ENCODE measurements at regions not wholly inside any gene's neighbourhood (a gene's known extent, or its start where the extent isn't known, plus 50 kb on each side); places are given as distances from the start of the nearest gene placed in this dataset.
A peak's percentile ranks its signal among the peaks of the same experiment; 100 is the strongest.

DNA sequence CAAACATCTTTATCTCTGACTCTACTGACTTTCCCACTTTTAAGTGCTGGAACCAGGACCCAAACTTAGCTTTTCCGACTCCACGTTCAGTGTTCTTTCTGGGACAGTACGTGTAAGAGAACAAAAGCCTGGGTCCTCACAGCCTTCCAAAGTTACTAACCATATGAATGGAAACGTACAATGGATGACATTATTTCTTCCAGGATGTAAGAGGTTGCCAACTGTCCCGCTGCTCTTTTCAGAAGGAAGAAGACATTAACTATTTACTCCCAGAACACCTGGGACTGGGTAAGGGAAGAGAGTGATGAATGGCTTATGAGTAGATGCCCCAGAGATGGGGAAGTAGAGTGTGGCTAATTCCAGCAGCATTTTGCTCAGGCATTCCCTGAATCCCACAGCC, 114.7 kb downstream of the TRAPPC11 start (continued):
- TF ChIP-seq, protein P1, sequence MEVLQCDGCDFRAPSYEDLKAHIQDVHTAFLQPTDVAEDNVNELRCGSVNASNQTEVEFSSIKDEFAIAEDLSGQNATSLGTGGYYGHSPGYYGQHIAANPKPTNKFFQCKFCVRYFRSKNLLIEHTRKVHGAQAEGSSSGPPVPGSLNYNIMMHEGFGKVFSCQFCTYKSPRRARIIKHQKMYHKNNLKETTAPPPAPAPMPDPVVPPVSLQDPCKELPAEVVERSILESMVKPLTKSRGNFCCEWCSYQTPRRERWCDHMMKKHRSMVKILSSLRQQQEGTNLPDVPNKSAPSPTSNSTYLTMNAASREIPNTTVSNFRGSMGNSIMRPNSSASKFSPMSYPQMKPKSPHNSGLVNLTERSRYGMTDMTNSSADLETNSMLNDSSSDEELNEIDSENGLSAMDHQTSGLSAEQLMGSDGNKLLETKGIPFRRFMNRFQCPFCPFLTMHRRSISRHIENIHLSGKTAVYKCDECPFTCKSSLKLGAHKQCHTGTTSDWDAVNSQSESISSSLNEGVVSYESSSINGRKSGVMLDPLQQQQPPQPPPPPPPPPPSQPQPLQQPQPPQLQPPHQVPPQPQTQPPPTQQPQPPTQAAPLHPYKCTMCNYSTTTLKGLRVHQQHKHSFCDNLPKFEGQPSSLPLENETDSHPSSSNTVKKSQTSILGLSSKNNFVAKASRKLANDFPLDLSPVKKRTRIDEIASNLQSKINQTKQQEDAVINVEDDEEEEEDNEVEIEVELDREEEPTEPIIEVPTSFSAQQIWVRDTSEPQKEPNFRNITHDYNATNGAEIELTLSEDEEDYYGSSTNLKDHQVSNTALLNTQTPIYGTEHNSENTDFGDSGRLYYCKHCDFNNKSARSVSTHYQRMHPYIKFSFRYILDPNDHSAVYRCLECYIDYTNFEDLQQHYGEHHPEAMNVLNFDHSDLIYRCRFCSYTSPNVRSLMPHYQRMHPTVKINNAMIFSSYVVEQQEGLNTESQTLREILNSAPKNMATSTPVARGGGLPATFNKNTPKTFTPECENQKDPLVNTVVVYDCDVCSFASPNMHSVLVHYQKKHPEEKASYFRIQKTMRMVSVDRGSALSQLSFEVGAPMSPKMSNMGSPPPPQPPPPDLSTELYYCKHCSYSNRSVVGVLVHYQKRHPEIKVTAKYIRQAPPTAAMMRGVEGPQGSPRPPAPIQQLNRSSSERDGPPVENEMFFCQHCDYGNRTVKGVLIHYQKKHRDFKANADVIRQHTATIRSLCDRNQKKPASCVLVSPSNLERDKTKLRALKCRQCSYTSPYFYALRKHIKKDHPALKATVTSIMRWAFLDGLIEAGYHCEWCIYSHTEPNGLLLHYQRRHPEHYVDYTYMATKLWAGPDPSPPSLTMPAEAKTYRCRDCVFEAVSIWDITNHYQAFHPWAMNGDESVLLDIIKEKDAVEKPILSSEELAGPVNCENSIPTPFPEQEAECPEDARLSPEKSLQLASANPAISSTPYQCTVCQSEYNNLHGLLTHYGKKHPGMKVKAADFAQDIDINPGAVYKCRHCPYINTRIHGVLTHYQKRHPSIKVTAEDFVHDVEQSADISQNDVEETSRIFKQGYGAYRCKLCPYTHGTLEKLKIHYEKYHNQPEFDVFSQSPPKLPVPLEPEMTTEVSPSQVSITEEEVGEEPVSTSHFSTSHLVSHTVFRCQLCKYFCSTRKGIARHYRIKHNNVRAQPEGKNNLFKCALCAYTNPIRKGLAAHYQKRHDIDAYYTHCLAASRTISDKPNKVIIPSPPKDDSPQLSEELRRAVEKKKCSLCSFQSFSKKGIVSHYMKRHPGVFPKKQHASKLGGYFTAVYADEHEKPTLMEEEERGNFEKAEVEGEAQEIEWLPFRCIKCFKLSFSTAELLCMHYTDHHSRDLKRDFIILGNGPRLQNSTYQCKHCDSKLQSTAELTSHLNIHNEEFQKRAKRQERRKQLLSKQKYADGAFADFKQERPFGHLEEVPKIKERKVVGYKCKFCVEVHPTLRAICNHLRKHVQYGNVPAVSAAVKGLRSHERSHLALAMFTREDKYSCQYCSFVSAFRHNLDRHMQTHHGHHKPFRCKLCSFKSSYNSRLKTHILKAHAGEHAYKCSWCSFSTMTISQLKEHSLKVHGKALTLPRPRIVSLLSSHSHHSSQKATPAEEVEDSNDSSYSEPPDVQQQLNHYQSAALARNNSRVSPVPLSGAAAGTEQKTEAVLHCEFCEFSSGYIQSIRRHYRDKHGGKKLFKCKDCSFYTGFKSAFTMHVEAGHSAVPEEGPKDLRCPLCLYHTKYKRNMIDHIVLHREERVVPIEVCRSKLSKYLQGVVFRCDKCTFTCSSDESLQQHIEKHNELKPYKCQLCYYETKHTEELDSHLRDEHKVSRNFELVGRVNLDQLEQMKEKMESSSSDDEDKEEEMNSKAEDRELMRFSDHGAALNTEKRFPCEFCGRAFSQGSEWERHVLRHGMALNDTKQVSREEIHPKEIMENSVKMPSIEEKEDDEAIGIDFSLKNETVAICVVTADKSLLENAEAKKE (CRISPR knock-in tag; IDR thresholded peaks at IDR 0.05): no peak
- TF ChIP-seq, protein P2, sequence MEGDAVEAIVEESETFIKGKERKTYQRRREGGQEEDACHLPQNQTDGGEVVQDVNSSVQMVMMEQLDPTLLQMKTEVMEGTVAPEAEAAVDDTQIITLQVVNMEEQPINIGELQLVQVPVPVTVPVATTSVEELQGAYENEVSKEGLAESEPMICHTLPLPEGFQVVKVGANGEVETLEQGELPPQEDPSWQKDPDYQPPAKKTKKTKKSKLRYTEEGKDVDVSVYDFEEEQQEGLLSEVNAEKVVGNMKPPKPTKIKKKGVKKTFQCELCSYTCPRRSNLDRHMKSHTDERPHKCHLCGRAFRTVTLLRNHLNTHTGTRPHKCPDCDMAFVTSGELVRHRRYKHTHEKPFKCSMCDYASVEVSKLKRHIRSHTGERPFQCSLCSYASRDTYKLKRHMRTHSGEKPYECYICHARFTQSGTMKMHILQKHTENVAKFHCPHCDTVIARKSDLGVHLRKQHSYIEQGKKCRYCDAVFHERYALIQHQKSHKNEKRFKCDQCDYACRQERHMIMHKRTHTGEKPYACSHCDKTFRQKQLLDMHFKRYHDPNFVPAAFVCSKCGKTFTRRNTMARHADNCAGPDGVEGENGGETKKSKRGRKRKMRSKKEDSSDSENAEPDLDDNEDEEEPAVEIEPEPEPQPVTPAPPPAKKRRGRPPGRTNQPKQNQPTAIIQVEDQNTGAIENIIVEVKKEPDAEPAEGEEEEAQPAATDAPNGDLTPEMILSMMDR (conservative IDR thresholded peaks at IDR 0.05; ENCODE audit: low read depth in 2 of 2): no peak
- TF ChIP-seq ZNF114 (CRISPR knock-in tag; IDR thresholded peaks at IDR 0.05): no peak

DNA sequence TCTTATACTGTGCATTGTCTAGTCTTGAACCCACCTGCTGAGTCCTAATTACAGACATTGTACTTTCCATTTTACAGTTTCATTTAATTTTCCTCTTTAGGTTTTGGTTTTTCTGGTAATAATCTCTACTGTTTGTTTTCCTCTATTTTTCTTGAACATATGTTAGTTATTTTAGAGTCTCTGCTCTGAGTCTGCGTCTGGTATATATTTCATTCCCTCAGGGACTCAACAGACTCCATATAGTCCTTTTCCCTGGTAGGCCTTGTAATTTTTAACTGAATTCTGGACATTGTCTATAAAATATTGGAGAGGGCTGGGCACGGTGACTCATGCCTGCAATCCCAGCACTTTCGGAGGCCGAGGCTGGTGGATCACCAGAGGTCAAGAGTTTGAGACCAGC, 121.8 kb upstream of the STOX2 start:
- Histone ChIP-seq H3K4me3 (no peak overlapping the region), H3K27ac (ENCODE audit: low read depth) (no peak overlapping the region), H3K4me2 (no peak overlapping the region), H3F3A (replicated peaks; ENCODE audit: low read depth) (no peaks in the 10 kb centered on the region), H3K9me2 (ENCODE audit: insufficient read depth) (no peaks in the 10 kb centered on the region), H3K36me3 (ENCODE audit: insufficient read depth) (no peaks in the 10 kb centered on the region), H2AFZ (0 out of 2 replicates have a peak overlapping the region, but pooled peaks have one; percentile 86), H3K4me1 (ENCODE audit: insufficient read depth) (peaks cover 8% of the 10 kb centered on the region), H3K79me2 (replicated peaks; ENCODE audit: insufficient read depth) (no peaks in the 10 kb centered on the region), H4K20me1 (replicated peaks; ENCODE audit: insufficient read depth) (no peaks in the 10 kb centered on the region), H3K27me3 (ENCODE audit: insufficient read depth) (no peaks in the 10 kb centered on the region)
- H3K4me3 Mint-ChIP-seq: no peak overlapping the region
- H3K4me1 Mint-ChIP-seq: peaks cover 7% of the 10 kb centered on the region
- no peak for DNase-seq (ENCODE audit: low spot score)
- no peaks in the 10 kb centered on the region for H3K36me3 Mint-ChIP-seq (ENCODE audit: low read depth)
- no peaks in the 10 kb centered on the region for H3K9me3 Mint-ChIP-seq
- no peak overlapping the region for H3K27ac Mint-ChIP-seq
- H3K27me3 Mint-ChIP-seq (ENCODE audit: insufficient read depth, low read depth, poor library complexity): no peaks in the 10 kb centered on the region
- ATAC-seq: no peak
- no peak for TF ChIP-seq EZH2 (IDR thresholded peaks at IDR 0.05; ENCODE audit: low read depth, unreplicated experiment)
- TF ChIP-seq CREB1 (CRISPR knock-in tag; IDR thresholded peaks at IDR 0.05; ENCODE audit: low read depth): no peak
- TF ChIP-seq, protein P3, sequence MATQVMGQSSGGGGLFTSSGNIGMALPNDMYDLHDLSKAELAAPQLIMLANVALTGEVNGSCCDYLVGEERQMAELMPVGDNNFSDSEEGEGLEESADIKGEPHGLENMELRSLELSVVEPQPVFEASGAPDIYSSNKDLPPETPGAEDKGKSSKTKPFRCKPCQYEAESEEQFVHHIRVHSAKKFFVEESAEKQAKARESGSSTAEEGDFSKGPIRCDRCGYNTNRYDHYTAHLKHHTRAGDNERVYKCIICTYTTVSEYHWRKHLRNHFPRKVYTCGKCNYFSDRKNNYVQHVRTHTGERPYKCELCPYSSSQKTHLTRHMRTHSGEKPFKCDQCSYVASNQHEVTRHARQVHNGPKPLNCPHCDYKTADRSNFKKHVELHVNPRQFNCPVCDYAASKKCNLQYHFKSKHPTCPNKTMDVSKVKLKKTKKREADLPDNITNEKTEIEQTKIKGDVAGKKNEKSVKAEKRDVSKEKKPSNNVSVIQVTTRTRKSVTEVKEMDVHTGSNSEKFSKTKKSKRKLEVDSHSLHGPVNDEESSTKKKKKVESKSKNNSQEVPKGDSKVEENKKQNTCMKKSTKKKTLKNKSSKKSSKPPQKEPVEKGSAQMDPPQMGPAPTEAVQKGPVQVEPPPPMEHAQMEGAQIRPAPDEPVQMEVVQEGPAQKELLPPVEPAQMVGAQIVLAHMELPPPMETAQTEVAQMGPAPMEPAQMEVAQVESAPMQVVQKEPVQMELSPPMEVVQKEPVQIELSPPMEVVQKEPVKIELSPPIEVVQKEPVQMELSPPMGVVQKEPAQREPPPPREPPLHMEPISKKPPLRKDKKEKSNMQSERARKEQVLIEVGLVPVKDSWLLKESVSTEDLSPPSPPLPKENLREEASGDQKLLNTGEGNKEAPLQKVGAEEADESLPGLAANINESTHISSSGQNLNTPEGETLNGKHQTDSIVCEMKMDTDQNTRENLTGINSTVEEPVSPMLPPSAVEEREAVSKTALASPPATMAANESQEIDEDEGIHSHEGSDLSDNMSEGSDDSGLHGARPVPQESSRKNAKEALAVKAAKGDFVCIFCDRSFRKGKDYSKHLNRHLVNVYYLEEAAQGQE (IDR thresholded peaks at IDR 0.05; ENCODE audit: unreplicated experiment): no peak
- TF ChIP-seq, protein P4, sequence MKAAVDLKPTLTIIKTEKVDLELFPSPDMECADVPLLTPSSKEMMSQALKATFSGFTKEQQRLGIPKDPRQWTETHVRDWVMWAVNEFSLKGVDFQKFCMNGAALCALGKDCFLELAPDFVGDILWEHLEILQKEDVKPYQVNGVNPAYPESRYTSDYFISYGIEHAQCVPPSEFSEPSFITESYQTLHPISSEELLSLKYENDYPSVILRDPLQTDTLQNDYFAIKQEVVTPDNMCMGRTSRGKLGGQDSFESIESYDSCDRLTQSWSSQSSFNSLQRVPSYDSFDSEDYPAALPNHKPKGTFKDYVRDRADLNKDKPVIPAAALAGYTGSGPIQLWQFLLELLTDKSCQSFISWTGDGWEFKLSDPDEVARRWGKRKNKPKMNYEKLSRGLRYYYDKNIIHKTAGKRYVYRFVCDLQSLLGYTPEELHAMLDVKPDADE (IDR thresholded peaks at IDR 0.05): no peak
- TF ChIP-seq, protein P2 (conservative IDR thresholded peaks at IDR 0.05; ENCODE audit: low read depth in 2 of 2): no peak
- TF ChIP-seq ZNF331 (CRISPR knock-in tag; IDR thresholded peaks at IDR 0.05; ENCODE audit: low read depth): no peak
- TF ChIP-seq JUNB (IDR thresholded peaks at IDR 0.05; ENCODE audit: unreplicated experiment): no peak
- no peak for TF ChIP-seq NANOG (IDR thresholded peaks at IDR 0.05; ENCODE audit: borderline replicate concordance)
- TF ChIP-seq POLR2AphosphoS5 (IDR thresholded peaks at IDR 0.05; ENCODE audit: low read depth): no peak
